Activated naive CD4-positive, alpha-beta T cell treated with anti-CD3 and anti-CD28 coated beads, Interleukin-2, amount 10 ng/mL, durations not matched to agents 7 days and 5 days (primary cell): ENCODE measurements at regions not wholly inside any gene's neighbourhood (a gene's known extent, or its start where the extent isn't known, plus 50 kb on each side); places are given as distances from the start of the nearest gene placed in this dataset.
A peak's percentile ranks its signal among the peaks of the same experiment; 100 is the strongest.
"Not testable (repeated sequence)": the region's sequence is repeated elsewhere in the genome, so short reads cannot be mapped to it uniquely, and the experiment has no call there.

Source experiments
- CTCF ChIA-PET: fragments of 350-600 bp; sonication (Branson Sonifier 250); formaldehyde crosslinking; loops from one replicate; lab custom pipeline; 2021; ENCODE audit warnings: antibody characterized with exemption; lab: Charles Lee
- DNase-seq: peaks from one replicate; pipeline ENCODE4 v3.0.0-alpha.2; 2020
- H3K27ac Mint-ChIP-seq: one replicate; pipeline ENCODE4 v1.8.0; 2021; ENCODE audit warnings: mild to moderate bottlenecking, moderate library complexity, mixed read lengths
- H3K27me3 Mint-ChIP-seq: one replicate; pipeline ENCODE4 v1.8.0; 2021; ENCODE audit warnings: mild to moderate bottlenecking, mixed read lengths
- H3K36me3 Mint-ChIP-seq: one replicate; pipeline ENCODE4 v1.8.0; 2021; ENCODE audit warnings: mixed read lengths
- H3K4me1 Mint-ChIP-seq: one replicate; pipeline ENCODE4 v1.8.0; 2021; ENCODE audit warnings: mixed read lengths
- H3K4me3 Mint-ChIP-seq: one replicate; pipeline ENCODE4 v1.8.0; 2021; ENCODE audit warnings: mild to moderate bottlenecking, moderate library complexity, mixed read lengths
- H3K9me3 Mint-ChIP-seq: one replicate; pipeline ENCODE4 v1.8.0; 2021; ENCODE audit warnings: mixed read lengths

DNA sequence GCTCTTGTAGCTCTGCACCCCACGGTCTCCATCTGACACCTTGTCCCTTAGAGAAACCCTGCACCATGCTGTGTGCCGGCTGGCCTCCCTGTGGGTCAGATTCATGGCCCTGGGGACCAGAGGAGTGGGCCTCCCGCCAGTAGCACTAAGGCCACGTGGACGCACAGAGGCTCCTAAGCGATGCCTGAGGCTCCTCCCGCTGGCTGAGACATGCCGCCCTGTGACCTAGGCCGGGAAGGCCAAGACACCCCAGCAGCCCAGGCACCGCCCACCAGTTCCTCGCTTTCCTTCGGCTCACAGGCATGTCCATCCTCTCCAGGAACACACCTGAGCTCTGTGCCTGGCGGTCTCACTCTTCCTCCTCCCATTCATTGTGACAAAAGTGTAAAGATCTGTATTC, 311.0 kb downstream of the THBS2 start:
- H3K36me3 Mint-ChIP-seq = no peaks in the 10 kb centered on the region
- H3K27me3 Mint-ChIP-seq = no peaks in the 10 kb centered on the region
- no peaks in the 10 kb centered on the region for H3K4me1 Mint-ChIP-seq
- H3K27ac Mint-ChIP-seq = no peak overlapping the region
- H3K9me3 Mint-ChIP-seq = no peaks in the 10 kb centered on the region
- H3K4me3 Mint-ChIP-seq = no peak overlapping the region
- CTCF ChIA-PET = no interaction called here
- no peak for DNase-seq

GRCh38 chr6:168941036-168941435, 312.6 kb downstream of the THBS2 start:
- no peak for DNase-seq
- no peaks in the 10 kb centered on the region for H3K4me1 Mint-ChIP-seq
- H3K36me3 Mint-ChIP-seq = no peaks in the 10 kb centered on the region
- no peak overlapping the region for H3K27ac Mint-ChIP-seq
- no peaks in the 10 kb centered on the region for H3K9me3 Mint-ChIP-seq
- H3K27me3 Mint-ChIP-seq = peaks cover 1% of the 10 kb centered on the region
- CTCF ChIA-PET = no interaction called here
- no peak overlapping the region for H3K4me3 Mint-ChIP-seq

DNA sequence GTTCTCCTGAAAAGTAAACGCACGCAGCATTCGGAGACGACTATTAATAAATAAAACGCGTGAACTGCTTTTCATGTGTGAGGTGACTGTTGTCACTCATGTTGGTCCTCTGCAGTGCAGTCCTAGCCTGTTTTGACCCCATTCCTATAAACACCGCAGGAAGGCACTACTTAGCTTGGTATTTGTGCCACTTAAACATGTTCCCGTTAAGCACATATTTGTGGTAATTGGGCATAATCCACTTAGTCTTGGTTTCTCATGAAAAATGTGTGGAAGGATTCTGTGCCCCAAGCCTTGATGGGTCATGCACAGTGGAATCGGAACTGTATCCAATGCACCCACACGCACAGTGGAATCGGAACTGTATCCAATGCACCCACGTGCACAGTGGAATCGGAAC, 313.9 kb downstream of the THBS2 start:
- no peaks in the 10 kb centered on the region for H3K4me1 Mint-ChIP-seq
- H3K27me3 Mint-ChIP-seq = peaks cover 13% of the 10 kb centered on the region
- DNase-seq = no peak
- H3K27ac Mint-ChIP-seq = no peak overlapping the region
- no peaks in the 10 kb centered on the region for H3K36me3 Mint-ChIP-seq
- no peak overlapping the region for H3K4me3 Mint-ChIP-seq
- H3K9me3 Mint-ChIP-seq = no peaks in the 10 kb centered on the region
- CTCF ChIA-PET = no interaction called here

DNA sequence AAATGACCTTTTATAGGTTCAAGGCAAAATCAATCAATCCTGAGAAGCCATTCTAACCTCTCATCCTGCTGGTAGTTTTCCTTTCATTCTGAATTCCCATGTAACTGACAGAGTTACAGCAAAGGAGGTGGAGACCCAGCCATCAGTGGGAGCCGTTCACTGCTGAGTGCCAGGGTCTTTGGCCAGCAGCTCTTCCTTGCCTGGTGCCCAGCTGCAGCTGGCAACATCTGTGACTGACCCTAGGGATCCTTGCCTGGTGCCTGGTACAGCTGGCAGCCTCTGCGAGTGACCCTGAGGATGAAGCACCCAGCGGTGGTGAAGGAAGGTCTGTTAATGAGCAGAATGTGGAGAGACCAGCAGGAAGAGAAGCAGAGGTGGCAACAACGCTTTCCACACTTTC, 314.6 kb downstream of the THBS2 start:
- H3K27me3 Mint-ChIP-seq = peaks cover 18% of the 10 kb centered on the region
- H3K9me3 Mint-ChIP-seq = no peaks in the 10 kb centered on the region
- H3K4me3 Mint-ChIP-seq = no peak overlapping the region
- no peaks in the 10 kb centered on the region for H3K36me3 Mint-ChIP-seq
- CTCF ChIA-PET = no interaction called here
- no peak for DNase-seq
- no peak overlapping the region for H3K27ac Mint-ChIP-seq
- no peaks in the 10 kb centered on the region for H3K4me1 Mint-ChIP-seq

GRCh38 chr6:168938546-168938945, 315.1 kb downstream of the THBS2 start:
- H3K4me1 Mint-ChIP-seq = no peaks in the 10 kb centered on the region
- no peak for DNase-seq
- peaks cover 18% of the 10 kb centered on the region for H3K27me3 Mint-ChIP-seq
- no peaks in the 10 kb centered on the region for H3K36me3 Mint-ChIP-seq
- no peak overlapping the region for H3K27ac Mint-ChIP-seq
- H3K9me3 Mint-ChIP-seq = no peaks in the 10 kb centered on the region
- CTCF ChIA-PET = no interaction called here
- H3K4me3 Mint-ChIP-seq = no peak overlapping the region

GRCh38 chr6:168937054-168937453, 316.6 kb downstream of the THBS2 start:
- Mint-ChIP-seq H3K9me3 (no peaks in the 10 kb centered on the region), H3K27me3 (peaks cover 18% of the 10 kb centered on the region), H3K4me1 (no peaks in the 10 kb centered on the region), H3K36me3 (no peaks in the 10 kb centered on the region), H3K27ac (no peak overlapping the region), H3K4me3 (no peak overlapping the region)
- no peak for DNase-seq
- CTCF ChIA-PET = no interaction called here

DNA sequence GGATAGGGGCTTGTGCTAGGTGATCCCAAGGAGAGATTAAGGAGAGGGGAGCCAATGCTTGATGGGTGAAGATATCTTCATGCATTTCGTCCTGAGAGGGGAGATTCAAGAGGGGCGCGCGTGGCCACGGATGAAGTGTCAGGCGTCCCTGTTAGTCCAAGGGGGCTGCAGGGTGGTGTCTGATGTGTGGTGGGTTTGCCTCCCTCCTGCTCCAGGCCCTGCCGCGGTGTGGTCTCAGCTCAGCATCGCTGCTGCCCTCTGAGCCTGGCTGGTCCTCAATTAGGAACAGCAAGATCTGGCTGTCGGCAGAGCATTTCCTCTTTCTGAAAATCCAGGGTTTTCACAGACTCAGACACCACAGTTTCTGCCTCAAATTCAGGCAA, 318.0 kb downstream of the THBS2 start:
- H3K9me3 Mint-ChIP-seq = no peaks in the 10 kb centered on the region
- no peaks in the 10 kb centered on the region for H3K4me1 Mint-ChIP-seq
- H3K4me3 Mint-ChIP-seq = no peak overlapping the region
- H3K27ac Mint-ChIP-seq = no peak overlapping the region
- H3K36me3 Mint-ChIP-seq = no peaks in the 10 kb centered on the region
- H3K27me3 Mint-ChIP-seq = peaks cover 18% of the 10 kb centered on the region
- no peak for DNase-seq
- CTCF ChIA-PET = no interaction called here

- no peak for DNase-seq
- H3K27ac Mint-ChIP-seq = no peak overlapping the region
- no peaks in the 10 kb centered on the region for H3K9me3 Mint-ChIP-seq
Observed at GRCh38 chr6:168934660-168935627, 318.7 kb downstream of the THBS2 start.

DNA sequence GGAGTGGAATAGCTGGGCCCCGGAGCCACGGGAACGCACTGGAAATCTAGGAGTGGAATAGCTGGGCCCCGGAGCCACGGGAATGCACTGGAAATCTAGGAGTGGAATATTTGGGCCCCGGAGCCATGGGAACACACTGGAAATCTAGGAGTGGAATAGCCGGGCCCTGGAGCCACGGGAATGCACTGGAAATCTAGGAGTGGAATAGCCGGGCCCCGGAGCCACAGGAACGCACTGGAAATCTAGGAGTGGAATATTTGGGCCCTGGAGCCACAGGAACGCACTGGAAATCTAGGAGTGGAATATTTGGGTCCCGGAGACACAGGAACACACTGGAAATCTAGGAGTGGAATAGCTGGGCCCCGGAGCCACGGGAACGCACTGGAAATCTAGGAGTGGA, 321.5 kb downstream of the THBS2 start:
- DNase-seq, H3K27ac Mint-ChIP-seq, CTCF ChIA-PET, H3K9me3 Mint-ChIP-seq, H3K36me3 Mint-ChIP-seq, H3K4me3 Mint-ChIP-seq, H3K4me1 Mint-ChIP-seq: not testable (repeated sequence)
- peaks cover 18% of the 10 kb centered on the region for H3K27me3 Mint-ChIP-seq

More at GRCh38 chr6:168934660-168935627, 318.7 kb downstream of the THBS2 start:
- Mint-ChIP-seq H3K36me3 (no peaks in the 10 kb centered on the region), H3K27me3 (peaks cover 18% of the 10 kb centered on the region), H3K4me1 (no peaks in the 10 kb centered on the region), H3K4me3 (no peak overlapping the region)
- CTCF ChIA-PET = no interaction called here

GRCh38 chr6:168931072-168931471, 322.6 kb downstream of the THBS2 start:
- H3K36me3 Mint-ChIP-seq, H3K4me1 Mint-ChIP-seq, CTCF ChIA-PET, H3K9me3 Mint-ChIP-seq, H3K27ac Mint-ChIP-seq, DNase-seq, H3K4me3 Mint-ChIP-seq: not testable (repeated sequence)
- H3K27me3 Mint-ChIP-seq = peaks cover 17% of the 10 kb centered on the region

GRCh38 chr6:168929871-168930450, 323.7 kb downstream of the THBS2 start:
- H3K4me3 Mint-ChIP-seq = no peak overlapping the region

DNA sequence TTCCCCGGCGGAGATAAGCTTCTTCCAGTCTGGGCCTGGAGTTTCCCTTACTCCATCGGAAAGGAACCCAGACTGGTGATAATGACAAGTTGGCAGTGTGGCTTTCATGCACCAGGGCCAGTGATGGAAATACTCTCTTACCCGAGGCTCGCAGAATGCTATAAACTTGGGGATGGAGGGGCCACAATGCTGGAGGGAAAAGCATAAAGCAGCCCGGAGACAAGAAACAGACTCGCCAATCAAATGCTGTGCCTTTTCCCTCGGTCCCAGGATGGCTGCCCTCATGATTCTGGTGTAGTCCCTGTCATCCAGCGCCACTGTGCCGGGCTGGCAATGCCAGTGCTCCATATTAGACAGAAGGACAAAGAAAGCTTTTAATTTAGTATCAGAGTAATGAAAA, 325.6 kb downstream of the THBS2 start:
- Mint-ChIP-seq H3K9me3 (peaks cover 5% of the 10 kb centered on the region), H3K4me1 (no peaks in the 10 kb centered on the region), H3K4me3 (no peak overlapping the region), H3K27ac (no peak overlapping the region), H3K27me3 (no peaks in the 10 kb centered on the region), H3K36me3 (no peaks in the 10 kb centered on the region)
- CTCF ChIA-PET = no interaction called here
- no peak for DNase-seq

More at GRCh38 chr6:168929871-168930450, 323.7 kb downstream of the THBS2 start:
- Mint-ChIP-seq H3K4me1 (no peaks in the 10 kb centered on the region), H3K27ac (no peak overlapping the region), H3K9me3 (peaks cover 5% of the 10 kb centered on the region), H3K36me3 (no peaks in the 10 kb centered on the region), H3K27me3 (peaks cover 6% of the 10 kb centered on the region)
- DNase-seq = no peak
- CTCF ChIA-PET = no interaction called here

- Mint-ChIP-seq H3K4me1 (no peaks in the 10 kb centered on the region), H3K27ac (no peak overlapping the region), H3K4me3 (no peak overlapping the region), H3K27me3 (no peaks in the 10 kb centered on the region), H3K36me3 (no peaks in the 10 kb centered on the region), H3K9me3 (peaks cover 5% of the 10 kb centered on the region)
- no peak for DNase-seq
- CTCF ChIA-PET = no interaction called here
Observed at GRCh38 chr6:168927026-168927425, 326.6 kb downstream of the THBS2 start.

GRCh38 chr6:168926306-168926705, 327.3 kb downstream of the THBS2 start:
- Mint-ChIP-seq H3K4me3 (no peak overlapping the region), H3K27me3 (no peaks in the 10 kb centered on the region), H3K27ac (peak overlapping the region; percentile 25), H3K36me3 (no peaks in the 10 kb centered on the region), H3K4me1 (no peaks in the 10 kb centered on the region), H3K9me3 (peaks cover 5% of the 10 kb centered on the region)
- CTCF ChIA-PET = no interaction called here
- DNase-seq = no peak

DNA sequence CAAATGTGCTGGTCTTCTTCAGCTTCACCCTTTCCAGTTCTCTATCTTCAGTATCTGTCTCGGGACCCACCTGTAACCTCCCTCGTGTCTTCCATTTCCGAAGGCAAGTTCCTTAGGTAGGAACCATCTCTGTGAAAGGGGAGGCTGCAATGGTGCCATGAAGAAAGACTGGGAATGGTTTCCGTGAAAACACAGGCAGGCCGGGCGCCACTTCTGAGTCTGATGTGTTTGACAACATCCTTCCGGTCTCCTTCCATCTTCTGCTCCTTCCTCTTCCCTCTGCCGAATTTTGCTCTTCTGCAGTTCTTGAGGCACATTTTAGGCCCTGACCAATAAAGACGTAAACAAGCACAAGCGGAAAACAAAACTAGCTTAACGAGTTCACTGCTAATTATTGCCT, 328.0 kb downstream of the THBS2 start:
- peaks cover 5% of the 10 kb centered on the region for H3K9me3 Mint-ChIP-seq

More for the DNA sequence above, 328.0 kb downstream of the THBS2 start:
- Mint-ChIP-seq H3K36me3 (no peaks in the 10 kb centered on the region), H3K27me3 (no peaks in the 10 kb centered on the region), H3K27ac (no peak overlapping the region), H3K4me1 (no peaks in the 10 kb centered on the region), H3K4me3 (no peak overlapping the region)
- CTCF ChIA-PET = no interaction called here
- DNase-seq = no peak
